ENCODE measurements at regions not wholly inside any gene's neighbourhood (a gene's known extent, or its start where the extent isn't known, plus 50 kb on each side); places are given as distances from the start of the nearest gene placed in this dataset.
A peak's percentile ranks its signal among the peaks of the same experiment; 100 is the strongest.

GRCh38 chr1:38375035-38375434, 328.4 kb upstream of the POU3F1 start:
- CTCF ChIA-PET: no interaction called here
- Mint-ChIP-seq H3K4me1 (peaks cover 46% of the 10 kb centered on the region), H3K9me3 (peaks cover 34% of the 10 kb centered on the region), H3K27ac (no peak overlapping the region), H3K4me3 (no peak overlapping the region), H3K36me3 (peaks cover 37% of the 10 kb centered on the region), H3K27me3 (ENCODE audit: low read depth) (no peaks in the 10 kb centered on the region)
- no peak for DNase-seq (ENCODE audit: low spot score)
- TF ChIP-seq ZNF423 (CRISPR knock-in tag; IDR thresholded peaks at IDR 0.05) (no peak), ESRRA (CRISPR knock-in tag; IDR thresholded peaks at IDR 0.05; ENCODE audit: borderline replicate concordance) (no peak), ZNF317 (CRISPR knock-in tag; IDR thresholded peaks at IDR 0.05; ENCODE audit: borderline replicate concordance, low read depth) (no peak), IRF2 (CRISPR knock-in tag; IDR thresholded peaks at IDR 0.05; ENCODE audit: borderline replicate concordance, low read depth) (no peak)
- TF ChIP-seq, protein P1, sequence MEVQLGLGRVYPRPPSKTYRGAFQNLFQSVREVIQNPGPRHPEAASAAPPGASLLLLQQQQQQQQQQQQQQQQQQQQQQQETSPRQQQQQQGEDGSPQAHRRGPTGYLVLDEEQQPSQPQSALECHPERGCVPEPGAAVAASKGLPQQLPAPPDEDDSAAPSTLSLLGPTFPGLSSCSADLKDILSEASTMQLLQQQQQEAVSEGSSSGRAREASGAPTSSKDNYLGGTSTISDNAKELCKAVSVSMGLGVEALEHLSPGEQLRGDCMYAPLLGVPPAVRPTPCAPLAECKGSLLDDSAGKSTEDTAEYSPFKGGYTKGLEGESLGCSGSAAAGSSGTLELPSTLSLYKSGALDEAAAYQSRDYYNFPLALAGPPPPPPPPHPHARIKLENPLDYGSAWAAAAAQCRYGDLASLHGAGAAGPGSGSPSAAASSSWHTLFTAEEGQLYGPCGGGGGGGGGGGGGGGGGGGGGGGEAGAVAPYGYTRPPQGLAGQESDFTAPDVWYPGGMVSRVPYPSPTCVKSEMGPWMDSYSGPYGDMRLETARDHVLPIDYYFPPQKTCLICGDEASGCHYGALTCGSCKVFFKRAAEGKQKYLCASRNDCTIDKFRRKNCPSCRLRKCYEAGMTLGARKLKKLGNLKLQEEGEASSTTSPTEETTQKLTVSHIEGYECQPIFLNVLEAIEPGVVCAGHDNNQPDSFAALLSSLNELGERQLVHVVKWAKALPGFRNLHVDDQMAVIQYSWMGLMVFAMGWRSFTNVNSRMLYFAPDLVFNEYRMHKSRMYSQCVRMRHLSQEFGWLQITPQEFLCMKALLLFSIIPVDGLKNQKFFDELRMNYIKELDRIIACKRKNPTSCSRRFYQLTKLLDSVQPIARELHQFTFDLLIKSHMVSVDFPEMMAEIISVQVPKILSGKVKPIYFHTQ (CRISPR knock-in tag; IDR thresholded peaks at IDR 0.05): no peak
- TF ChIP-seq, protein P2, sequence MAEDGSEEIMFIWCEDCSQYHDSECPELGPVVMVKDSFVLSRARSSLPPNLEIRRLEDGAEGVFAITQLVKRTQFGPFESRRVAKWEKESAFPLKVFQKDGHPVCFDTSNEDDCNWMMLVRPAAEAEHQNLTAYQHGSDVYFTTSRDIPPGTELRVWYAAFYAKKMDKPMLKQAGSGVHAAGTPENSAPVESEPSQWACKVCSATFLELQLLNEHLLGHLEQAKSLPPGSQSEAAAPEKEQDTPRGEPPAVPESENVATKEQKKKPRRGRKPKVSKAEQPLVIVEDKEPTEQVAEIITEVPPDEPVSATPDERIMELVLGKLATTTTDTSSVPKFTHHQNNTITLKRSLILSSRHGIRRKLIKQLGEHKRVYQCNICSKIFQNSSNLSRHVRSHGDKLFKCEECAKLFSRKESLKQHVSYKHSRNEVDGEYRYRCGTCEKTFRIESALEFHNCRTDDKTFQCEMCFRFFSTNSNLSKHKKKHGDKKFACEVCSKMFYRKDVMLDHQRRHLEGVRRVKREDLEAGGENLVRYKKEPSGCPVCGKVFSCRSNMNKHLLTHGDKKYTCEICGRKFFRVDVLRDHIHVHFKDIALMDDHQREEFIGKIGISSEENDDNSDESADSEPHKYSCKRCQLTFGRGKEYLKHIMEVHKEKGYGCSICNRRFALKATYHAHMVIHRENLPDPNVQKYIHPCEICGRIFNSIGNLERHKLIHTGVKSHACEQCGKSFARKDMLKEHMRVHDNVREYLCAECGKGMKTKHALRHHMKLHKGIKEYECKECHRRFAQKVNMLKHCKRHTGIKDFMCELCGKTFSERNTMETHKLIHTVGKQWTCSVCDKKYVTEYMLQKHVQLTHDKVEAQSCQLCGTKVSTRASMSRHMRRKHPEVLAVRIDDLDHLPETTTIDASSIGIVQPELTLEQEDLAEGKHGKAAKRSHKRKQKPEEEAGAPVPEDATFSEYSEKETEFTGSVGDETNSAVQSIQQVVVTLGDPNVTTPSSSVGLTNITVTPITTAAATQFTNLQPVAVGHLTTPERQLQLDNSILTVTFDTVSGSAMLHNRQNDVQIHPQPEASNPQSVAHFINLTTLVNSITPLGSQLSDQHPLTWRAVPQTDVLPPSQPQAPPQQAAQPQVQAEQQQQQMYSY (CRISPR knock-in tag; IDR thresholded peaks at IDR 0.05): no peak
- TF ChIP-seq, protein P3, sequence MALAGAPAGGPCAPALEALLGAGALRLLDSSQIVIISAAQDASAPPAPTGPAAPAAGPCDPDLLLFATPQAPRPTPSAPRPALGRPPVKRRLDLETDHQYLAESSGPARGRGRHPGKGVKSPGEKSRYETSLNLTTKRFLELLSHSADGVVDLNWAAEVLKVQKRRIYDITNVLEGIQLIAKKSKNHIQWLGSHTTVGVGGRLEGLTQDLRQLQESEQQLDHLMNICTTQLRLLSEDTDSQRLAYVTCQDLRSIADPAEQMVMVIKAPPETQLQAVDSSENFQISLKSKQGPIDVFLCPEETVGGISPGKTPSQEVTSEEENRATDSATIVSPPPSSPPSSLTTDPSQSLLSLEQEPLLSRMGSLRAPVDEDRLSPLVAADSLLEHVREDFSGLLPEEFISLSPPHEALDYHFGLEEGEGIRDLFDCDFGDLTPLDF (CRISPR knock-in tag; IDR thresholded peaks at IDR 0.05): no peak
- TF ChIP-seq, protein P4, sequence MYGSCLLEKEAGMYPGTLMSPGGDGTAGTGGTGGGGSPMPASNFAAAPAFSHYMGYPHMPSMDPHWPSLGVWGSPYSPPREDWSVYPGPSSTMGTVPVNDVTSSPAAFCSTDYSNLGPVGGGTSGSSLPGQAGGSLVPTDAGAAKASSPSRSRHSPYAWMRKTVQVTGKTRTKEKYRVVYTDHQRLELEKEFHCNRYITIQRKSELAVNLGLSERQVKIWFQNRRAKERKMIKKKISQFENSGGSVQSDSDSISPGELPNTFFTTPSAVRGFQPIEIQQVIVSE (CRISPR knock-in tag; IDR thresholded peaks at IDR 0.05; ENCODE audit: borderline replicate concordance): no peak
- ATAC-seq: no peak
- POLR2A ChIA-PET: no interaction called here

DNA sequence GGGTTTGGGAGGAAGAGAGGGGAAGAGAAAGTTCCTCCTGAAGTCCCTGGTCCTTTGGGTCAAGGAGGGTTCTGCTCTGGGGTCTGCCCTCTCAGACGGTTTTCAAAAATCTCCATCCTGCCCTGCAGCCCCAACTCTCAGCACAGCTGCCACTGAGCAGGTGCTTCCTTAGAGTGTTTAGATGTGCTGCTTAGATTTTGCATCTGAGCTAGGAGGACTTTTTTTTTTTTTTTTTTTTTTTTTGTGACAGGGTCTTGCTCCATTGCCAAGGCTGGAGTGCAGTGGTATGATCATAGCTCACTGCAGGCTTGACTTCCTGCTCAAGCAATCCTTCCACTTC, 324.9 kb upstream of the POU3F1 start:
- H3K27me3 Mint-ChIP-seq (ENCODE audit: low read depth): no peaks in the 10 kb centered on the region
- peaks cover 37% of the 10 kb centered on the region for H3K36me3 Mint-ChIP-seq
- CTCF ChIA-PET: interaction anchor here (1.2 kb wide), 2 partner anchors 131 to 342 kb away, joined by 3 read pairs; no protein-coding TSS in a partner anchor
- peaks cover 43% of the 10 kb centered on the region for H3K4me1 Mint-ChIP-seq
- peak overlapping the region; percentile 5; the same call in 1 of the 2 replicates for H3K4me3 Mint-ChIP-seq
- TF ChIP-seq SOX15 (CRISPR knock-in tag; IDR thresholded peaks at IDR 0.05) (no peak), NR2C2 (CRISPR knock-in tag; IDR thresholded peaks at IDR 0.05) (no peak), JUN (CRISPR knock-in tag; IDR thresholded peaks at IDR 0.05) (no peak), ATF1 (CRISPR knock-in tag; IDR thresholded peaks at IDR 0.05) (no peak), RORB (CRISPR knock-in tag; IDR thresholded peaks at IDR 0.05) (no peak), MYBL2 (CRISPR knock-in tag; IDR thresholded peaks at IDR 0.05) (no peak), ZNF671 (CRISPR knock-in tag; IDR thresholded peaks at IDR 0.05) (no peak), ZNF232 (CRISPR knock-in tag; IDR thresholded peaks at IDR 0.05) (no peak), CBFB (CRISPR knock-in tag; IDR thresholded peaks at IDR 0.05; ENCODE audit: low read depth) (no peak), GTF2I (CRISPR knock-in tag; conservative IDR thresholded peaks at IDR 0.05) (no peak), HMGXB4 (CRISPR knock-in tag; IDR thresholded peaks at IDR 0.05) (no peak), ETV6 (CRISPR knock-in tag; IDR thresholded peaks at IDR 0.05) (no peak), MXD4 (CRISPR knock-in tag; IDR thresholded peaks at IDR 0.05; ENCODE audit: borderline replicate concordance) (no peak), GABPB1 (CRISPR knock-in tag; IDR thresholded peaks at IDR 0.05) (no peak), TP53 (CRISPR knock-in tag; IDR thresholded peaks at IDR 0.05) (no peak)
- TF ChIP-seq, protein P5, sequence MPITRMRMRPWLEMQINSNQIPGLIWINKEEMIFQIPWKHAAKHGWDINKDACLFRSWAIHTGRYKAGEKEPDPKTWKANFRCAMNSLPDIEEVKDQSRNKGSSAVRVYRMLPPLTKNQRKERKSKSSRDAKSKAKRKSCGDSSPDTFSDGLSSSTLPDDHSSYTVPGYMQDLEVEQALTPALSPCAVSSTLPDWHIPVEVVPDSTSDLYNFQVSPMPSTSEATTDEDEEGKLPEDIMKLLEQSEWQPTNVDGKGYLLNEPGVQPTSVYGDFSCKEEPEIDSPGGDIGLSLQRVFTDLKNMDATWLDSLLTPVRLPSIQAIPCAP (CRISPR knock-in tag; IDR thresholded peaks at IDR 0.05): no peak
- peak overlapping the region; percentile 94 for H3K27ac Mint-ChIP-seq
- ATAC-seq (peak; percentile 53), DNase-seq (ENCODE audit: low spot score) (no peak)
- peaks cover 34% of the 10 kb centered on the region for H3K9me3 Mint-ChIP-seq
- POLR2A ChIA-PET: no interaction called here

Measured in WTC11 (cell line).